H9 (cell line): ENCODE measurements at regions not wholly inside any gene's neighbourhood (a gene's known extent, or its start where the extent isn't known, plus 50 kb on each side); places are given as distances from the start of the nearest gene placed in this dataset.

Experiments used
- DNase-seq: peaks from one replicate; pipeline ENCODE4 v3.0.0-alpha.2; 2017
- H2AFZ ChIP-seq: one replicate; pipeline ENCODE4 v1.6.1; 2013; ENCODE audit warnings: mild to moderate bottlenecking, low read length, control low read depth, moderate library complexity
- H2AK5ac ChIP-seq: 2 replicates; pipeline ENCODE4 v1.6.1; 2013; ENCODE audit warnings: low read length, control low read depth, mixed read lengths; ENCODE audit not compliant: insufficient read length
- H2BK120ac ChIP-seq: one replicate; pipeline ENCODE4 v1.6.1; 2013; ENCODE audit warnings: low read depth, mild to moderate bottlenecking, low read length, control low read depth, inconsistent platforms; ENCODE audit not compliant: poor library complexity, severe bottlenecking
- H2BK12ac ChIP-seq: 2 replicates; pipeline ENCODE4 v1.6.1; 2013; ENCODE audit warnings: low read length, control low read depth, mixed read lengths, low read depth; ENCODE audit not compliant: insufficient read length
- H2BK15ac ChIP-seq: 2 replicates; pipeline ENCODE4 v1.6.1; 2013; ENCODE audit warnings: low read depth, low read length, control low read depth
- H2BK20ac ChIP-seq: one replicate; pipeline ENCODE4 v1.6.1; 2013; ENCODE audit warnings: low read depth, mild to moderate bottlenecking, low read length, control low read depth, inconsistent platforms; ENCODE audit not compliant: poor library complexity, severe bottlenecking
- H2BK5ac ChIP-seq: 2 replicates; pipeline ENCODE4 v1.6.1; 2013; ENCODE audit warnings: low read length, control low read depth, mixed read lengths; ENCODE audit not compliant: insufficient read length
- H3K14ac ChIP-seq: 2 replicates; pipeline ENCODE4 v1.6.1; 2013; ENCODE audit warnings: low read length, control low read depth; ENCODE audit not compliant: insufficient read depth
- H3K18ac ChIP-seq: 2 replicates; pipeline ENCODE4 v1.6.1; 2013; ENCODE audit warnings: low read depth, mild to moderate bottlenecking, mixed read lengths, low read length, control low read depth; ENCODE audit not compliant: insufficient read length
- H3K23ac ChIP-seq: 2 replicates; pipeline ENCODE4 v1.6.1; 2013; ENCODE audit warnings: low read length, control low read depth, mixed read lengths, low read depth; ENCODE audit not compliant: insufficient read length
- H3K23me2 ChIP-seq: 2 replicates; pipeline ENCODE4 v1.6.1; 2013; ENCODE audit warnings: low read depth, mild to moderate bottlenecking, mixed read lengths, low read length, control low read depth; ENCODE audit not compliant: insufficient read length, poor library complexity, severe bottlenecking
- H3K27ac ChIP-seq: 2 replicates; pipeline ENCODE4 v1.5.1; 2013; ENCODE audit warnings: low read length, control low read depth, mixed read lengths, low read depth; ENCODE audit not compliant: insufficient read length
- H3K27me3 ChIP-seq: 2 replicates; pipeline ENCODE4 v1.6.1; 2013; ENCODE audit warnings: low read length, control low read depth, inconsistent platforms; ENCODE audit not compliant: insufficient read depth
- H3K4ac ChIP-seq: 2 replicates; pipeline ENCODE4 v1.6.1; 2013; ENCODE audit warnings: low read depth, mild to moderate bottlenecking, control low read depth, inconsistent platforms, low read length, moderate library complexity
- H3K4me1 ChIP-seq: 2 replicates; pipeline ENCODE4 v1.6.1; 2013; ENCODE audit warnings: low read length, control low read depth, inconsistent platforms; ENCODE audit not compliant: insufficient read depth
- H3K4me2 ChIP-seq: 2 replicates; pipeline ENCODE4 v1.6.1; 2013; ENCODE audit warnings: low read length, control low read depth, mixed read lengths; ENCODE audit not compliant: insufficient read length, insufficient read depth
- H3K56ac ChIP-seq: 2 replicates; pipeline ENCODE4 v1.6.1; 2013; ENCODE audit warnings: low read depth, mild to moderate bottlenecking, mixed read lengths, low read length, control low read depth; ENCODE audit not compliant: insufficient read length
- H3K79me1 ChIP-seq: 2 replicates; pipeline ENCODE4 v1.6.1; 2013; ENCODE audit warnings: low read depth, mild to moderate bottlenecking, moderate library complexity, low read length, control low read depth, inconsistent platforms; ENCODE audit not compliant: insufficient read depth, poor library complexity, severe bottlenecking
- H3K79me2 ChIP-seq: 2 replicates; pipeline ENCODE4 v1.6.1; 2013; ENCODE audit warnings: low read length, control low read depth, inconsistent platforms; ENCODE audit not compliant: insufficient read depth
- H3K9ac ChIP-seq: 2 replicates; pipeline ENCODE4 v1.6.1; 2013; ENCODE audit warnings: low read length, control low read depth, mixed read lengths; ENCODE audit not compliant: insufficient read length; ENCODE audit errors: extremely low read depth
- H3K9me3 ChIP-seq: one replicate; pipeline ENCODE4 v1.6.1; 2013; ENCODE audit warnings: low read depth, low read length, inconsistent platforms; ENCODE audit not compliant: control insufficient read depth
- H3T11ph ChIP-seq: one replicate; pipeline ENCODE4 v1.6.1; 2013; ENCODE audit warnings: mild to moderate bottlenecking, low read length, control low read depth, inconsistent platforms
- H4K20me1 ChIP-seq: one replicate; pipeline ENCODE4 v1.6.1; 2013; ENCODE audit not compliant: control insufficient read depth, insufficient read length, insufficient read depth
- H4K5ac ChIP-seq: 2 replicates; pipeline ENCODE4 v1.6.1; 2013; ENCODE audit warnings: low read depth, mild to moderate bottlenecking, mixed read lengths, low read length, control low read depth; ENCODE audit not compliant: insufficient read length
- H4K8ac ChIP-seq: replicated peaks from 2 replicates; pipeline ENCODE4 v1.6.1; 2013; ENCODE audit warnings: low read length, control low read depth, mixed read lengths, low read depth; ENCODE audit not compliant: insufficient read length
- H4K91ac ChIP-seq: 2 replicates; pipeline ENCODE4 v1.6.1; 2013; ENCODE audit warnings: low read depth, mild to moderate bottlenecking, moderate library complexity, mixed read lengths, low read length, control low read depth; ENCODE audit not compliant: insufficient read length
- H3K27ac Mint-ChIP-seq, 3 experiments: 2 replicates in 2 of 3; 3 replicates in 1 of 3; pipeline ENCODE4 v1.8.0; 2020 to 2021; ENCODE audit warnings: mixed read lengths in 3 of 3, mild to moderate bottlenecking in 1 of 3, moderate library complexity in 1 of 3
- H3K27me3 Mint-ChIP-seq: 2 replicates; pipeline ENCODE4 v1.8.0; 2021; ENCODE audit warnings: low read depth, mild to moderate bottlenecking, moderate library complexity, mixed read lengths
- H3K36me3 Mint-ChIP-seq, 3 experiments: 2 replicates in 2 of 3; 3 replicates in 1 of 3; pipeline ENCODE4 v1.8.0; 2020 to 2021; ENCODE audit warnings: low read depth in 3 of 3, mixed read lengths in 3 of 3; ENCODE audit not compliant: insufficient read depth in 1 of 3
- H3K4me1 Mint-ChIP-seq, 2 experiments: 2 replicates each; pipeline ENCODE4 v1.8.0; 2020; ENCODE audit warnings: mixed read lengths in 2 of 2
- H3K4me3 Mint-ChIP-seq, 2 experiments: 2 replicates in 1 of 2; 3 replicates in 1 of 2; pipeline ENCODE4 v1.8.0; 2020 to 2021; ENCODE audit warnings: mild to moderate bottlenecking in 2 of 2, mixed read lengths in 2 of 2, moderate library complexity in 1 of 2
- H3K9me3 Mint-ChIP-seq, 2 experiments: 2 replicates in 1 of 2; 3 replicates in 1 of 2; pipeline ENCODE4 v1.8.0; 2020; ENCODE audit warnings: mild to moderate bottlenecking in 2 of 2, mixed read lengths in 2 of 2, moderate library complexity in 1 of 2
- CTCF ChIP-seq: fragments of 200-600 bp; sonication (generic); conservative IDR thresholded peaks from 3 replicates; pipeline ENCODE4 v1.8.0; 2021; ENCODE audit warnings: antibody characterized with exemption, mild to moderate bottlenecking
- WGBS: extraction: QIAGEN DNeasy Blood & Tissue Kit; methylation state at CpG from one replicate; pipeline ENCODE4 v1.1.7; 2013; ENCODE audit warnings: missing lambda C conversion rate, low lambda C conversion rate, mixed read lengths; ENCODE audit not compliant: insufficient read length; ENCODE audit errors: extremely low coverage; 5-methylcytosine and 5-hydroxymethylcytosine counted together

GRCh38 chr1:218886101-218886871 is 287.4 kb upstream of the LYPLAL1 start:
- Histone ChIP-seq H4K91ac (no peak overlapping the region), H3K4ac (no peak overlapping the region), H3K23me2 (no peaks in the 10 kb centered on the region), H3K14ac (no peak overlapping the region), H2BK120ac (no peak overlapping the region), H2BK15ac (no peak overlapping the region), H3T11ph (no peak overlapping the region), H4K5ac (no peak overlapping the region), H3K23ac (no peak overlapping the region), H2BK12ac (no peak overlapping the region), H3K18ac (no peak overlapping the region), H4K20me1 (no peaks in the 10 kb centered on the region), H3K79me1 (no peaks in the 10 kb centered on the region), H4K8ac (no peak overlapping the region), H3K4me1 (no peaks in the 10 kb centered on the region), H3K56ac (no peak overlapping the region), H3K27me3 (no peaks in the 10 kb centered on the region), H3K9me3 (no peaks in the 10 kb centered on the region), H3K9ac (no peak overlapping the region), H3K4me2 (no peak overlapping the region), H2BK5ac (no peak overlapping the region), H3K27ac (no peak overlapping the region), H2BK20ac (no peak overlapping the region), H3K79me2 (no peaks in the 10 kb centered on the region), H2AFZ (no peak overlapping the region), H2AK5ac (no peak overlapping the region)
- Mint-ChIP-seq H3K27ac (no peak overlapping the region), H3K4me1 (no peaks in the 10 kb centered on the region), H3K9me3 (no peaks in the 10 kb centered on the region; a peak in 1 of 5 replicates), H3K36me3 (no peaks in the 10 kb centered on the region; a peak in 1 of 7 replicates), H3K4me3 (no peak overlapping the region), H3K27me3 (no peaks in the 10 kb centered on the region)
- WGBS, result no CpG with 5 or more reads among the region's 6 CpGs
- no peak for TF ChIP-seq CTCF
- DNase-seq, result no peak
